ENCODE measurements at regions not wholly inside any gene's neighbourhood (a gene's known extent, or its start where the extent isn't known, plus 50 kb on each side); places are given as distances from the start of the nearest gene placed in this dataset.

DNA sequence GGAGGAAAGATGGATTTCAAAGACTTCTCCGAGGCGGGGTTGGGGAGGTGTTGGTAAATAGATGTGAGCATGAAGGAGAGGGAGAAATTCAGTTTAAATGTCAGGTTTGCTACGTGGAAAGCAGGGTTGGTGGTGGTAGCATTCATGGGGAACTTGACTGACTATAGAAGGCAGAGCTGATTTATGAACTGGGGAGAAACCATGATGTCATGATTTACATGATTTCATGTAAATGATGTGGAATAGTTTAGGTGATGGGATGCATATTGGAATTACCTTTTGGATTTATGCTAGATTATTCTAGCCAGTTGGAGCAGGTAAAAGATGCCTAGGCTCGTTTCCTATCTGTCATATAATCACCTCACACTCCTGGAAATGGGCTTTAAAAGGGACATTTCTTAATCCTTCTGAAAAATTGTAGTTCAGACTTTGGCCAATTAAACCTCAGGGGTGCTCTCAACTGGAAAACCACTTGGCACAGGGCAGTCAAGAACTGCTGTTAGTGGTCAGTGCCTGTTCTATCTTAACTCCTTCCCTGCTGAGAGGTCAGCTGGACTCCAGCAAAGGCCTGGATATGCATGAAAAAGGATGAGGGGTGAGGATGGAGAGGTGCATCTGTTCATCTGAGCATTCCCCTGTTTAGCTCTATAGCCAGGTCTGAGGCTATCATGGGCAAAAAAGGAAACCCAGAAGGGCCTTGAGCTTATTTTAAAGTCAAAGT, 50.1 kb upstream of the BASP1 start:
- Histone ChIP-seq H3K4me1 (ENCODE audit: control insufficient read depth in 2 of 3, insufficient read depth in 2 of 3, low read depth in 1 of 3, low read length in 3 of 3) (peaks cover 0 to 6% (median 2%) of the 10 kb centered on the region in 3 donors), H3K36me3 (ENCODE audit: control insufficient read depth in 2 of 3, insufficient read depth in 3 of 3, low read length in 3 of 3) (no peaks in the 10 kb centered on the region), H3K27ac (ENCODE audit: low read depth in 2 of 2, low read length in 2 of 2) (no peak overlapping the region), H3K4me3 (ENCODE audit: low read length in 3 of 3) (no peak overlapping the region), H3K27me3 (ENCODE audit: control insufficient read depth, insufficient read depth, low read length) (no peaks in the 10 kb centered on the region), H3K9ac (ENCODE audit: low read length in 3 of 3) (no peak overlapping the region), H3K9me3 (ENCODE audit: control insufficient read depth in 2 of 3, insufficient read depth in 1 of 3, low read length in 3 of 3) (no peaks in the 10 kb centered on the region)
- TF ChIP-seq, protein P1, sequence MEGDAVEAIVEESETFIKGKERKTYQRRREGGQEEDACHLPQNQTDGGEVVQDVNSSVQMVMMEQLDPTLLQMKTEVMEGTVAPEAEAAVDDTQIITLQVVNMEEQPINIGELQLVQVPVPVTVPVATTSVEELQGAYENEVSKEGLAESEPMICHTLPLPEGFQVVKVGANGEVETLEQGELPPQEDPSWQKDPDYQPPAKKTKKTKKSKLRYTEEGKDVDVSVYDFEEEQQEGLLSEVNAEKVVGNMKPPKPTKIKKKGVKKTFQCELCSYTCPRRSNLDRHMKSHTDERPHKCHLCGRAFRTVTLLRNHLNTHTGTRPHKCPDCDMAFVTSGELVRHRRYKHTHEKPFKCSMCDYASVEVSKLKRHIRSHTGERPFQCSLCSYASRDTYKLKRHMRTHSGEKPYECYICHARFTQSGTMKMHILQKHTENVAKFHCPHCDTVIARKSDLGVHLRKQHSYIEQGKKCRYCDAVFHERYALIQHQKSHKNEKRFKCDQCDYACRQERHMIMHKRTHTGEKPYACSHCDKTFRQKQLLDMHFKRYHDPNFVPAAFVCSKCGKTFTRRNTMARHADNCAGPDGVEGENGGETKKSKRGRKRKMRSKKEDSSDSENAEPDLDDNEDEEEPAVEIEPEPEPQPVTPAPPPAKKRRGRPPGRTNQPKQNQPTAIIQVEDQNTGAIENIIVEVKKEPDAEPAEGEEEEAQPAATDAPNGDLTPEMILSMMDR (IDR thresholded peaks at IDR 0.05; ENCODE audit: borderline replicate concordance, extremely low read depth, insufficient read depth): no peak
- DNase-seq (no peak), FAIRE-seq (no peak)
- intact Hi-C loops (cut with DNase I): no loop called here

Measured in kidney (tissue), 13 donors.